ENCODE measurements at regions not wholly inside any gene's neighbourhood (a gene's known extent, or its start where the extent isn't known, plus 50 kb on each side); places are given as distances from the start of the nearest gene placed in this dataset.
"Not testable (repeated sequence)": the region's sequence is repeated elsewhere in the genome, so short reads cannot be mapped to it uniquely, and the experiment has no call there.

- H3K79me2 ChIP-seq (ENCODE audit: low read length): no peaks in the 10 kb centered on the region
- no peaks in the 10 kb centered on the region for H3F3A ChIP-seq (ENCODE audit: low read length, unreplicated experiment)
- H3K36me3 ChIP-seq (ENCODE audit: low read depth, low read length): no peaks in the 10 kb centered on the region
- ChIA-PET POLR2A (ENCODE audit: unreplicated experiment) (no interaction called here), CTCF (no interaction called here)
- no TSS peak for BruUV-seq (replicated peaks)
- no peak overlapping the region for H3K9ac ChIP-seq (ENCODE audit: low read length)
- intact Hi-C loops (cut with micrococcal nuclease): loop anchor here (10.0 kb wide), 1 partner anchor 95 kb away; no protein-coding TSS in a partner anchor
- no peak for TF ChIP-seq EZH2 (IDR thresholded peaks at IDR 0.05; ENCODE audit: low read length, unreplicated experiment)
- TF ChIP-seq CTCF (conservative IDR thresholded peaks at IDR 0.05; ENCODE audit: low read depth, low read length): no peak
- TF ChIP-seq EZH2phosphoT487 (IDR thresholded peaks at IDR 0.05; ENCODE audit: borderline replicate concordance, low read length): no peak
- no peaks in the 10 kb centered on the region for H3K27me3 ChIP-seq (ENCODE audit: low read length)
- no peak overlapping the region for H3K4me2 ChIP-seq (ENCODE audit: low read length)
- H4K20me1 ChIP-seq (ENCODE audit: low read length): no peaks in the 10 kb centered on the region
- no peaks in the 10 kb centered on the region for H3K9me3 ChIP-seq (ENCODE audit: low read length)
- ATAC-seq (no peak), DNase-seq (no peak)
- H3K4me1 ChIP-seq (ENCODE audit: insufficient read depth, low read length): peaks cover 4% of the 10 kb centered on the region; the same call in 1 of the 2 replicates
- no peak overlapping the region for H3K4me3 ChIP-seq (ENCODE audit: low read length)
- no peak overlapping the region for H3K27ac ChIP-seq (ENCODE audit: low read length)
- no peak overlapping the region for H2AFZ ChIP-seq (ENCODE audit: low read length)
- no peaks in the 10 kb centered on the region for H3K9me2 ChIP-seq (replicated peaks; ENCODE audit: low read length)
These were observed 1297.4 kb upstream of the MIR17HG start for GRCh38 chr13:90049989-90050671.

GRCh38 chr13:90055121-90055520 lies 1292.4 kb upstream of the MIR17HG start:
- H3K27me3 ChIP-seq (ENCODE audit: low read length): no peaks in the 10 kb centered on the region
- no peaks in the 10 kb centered on the region for H3K79me2 ChIP-seq (ENCODE audit: low read length)
- peak overlapping the region; percentile 35 for H3K4me2 ChIP-seq (ENCODE audit: low read length)
- no peaks in the 10 kb centered on the region for H3K36me3 ChIP-seq (ENCODE audit: low read depth, low read length)
- DNase-seq: peak; percentile 79
- H3F3A ChIP-seq (ENCODE audit: low read length, unreplicated experiment): no peaks in the 10 kb centered on the region
- H2AFZ ChIP-seq (ENCODE audit: low read length): 0 out of 2 replicates have a peak overlapping the region, but pooled peaks have one; percentile 43
- TF ChIP-seq EZH2phosphoT487 (IDR thresholded peaks at IDR 0.05; ENCODE audit: borderline replicate concordance, low read length) (no peak), CTCF (conservative IDR thresholded peaks at IDR 0.05; ENCODE audit: low read depth, low read length) (no peak), EZH2 (IDR thresholded peaks at IDR 0.05; ENCODE audit: low read length, unreplicated experiment) (no peak)
- intact Hi-C loops (cut with micrococcal nuclease): loop anchor here (10.0 kb wide), 1 partner anchor 100 kb away; no protein-coding TSS in a partner anchor
- no peak overlapping the region for H3K9ac ChIP-seq (ENCODE audit: low read length)
- no peak overlapping the region for H3K4me3 ChIP-seq (ENCODE audit: low read length)
- ChIA-PET CTCF (no interaction called here), POLR2A (ENCODE audit: unreplicated experiment) (interaction anchor here (0.6 kb wide), 1 partner anchor 94 kb away, joined by 3 read pairs; no protein-coding TSS in a partner anchor)
- no peaks in the 10 kb centered on the region for H3K9me3 ChIP-seq (ENCODE audit: low read length)
- peak; percentile 95 for ATAC-seq
- H3K9me2 ChIP-seq (replicated peaks; ENCODE audit: low read length): no peaks in the 10 kb centered on the region
- BruUV-seq (replicated peaks): no TSS peak
- H3K4me1 ChIP-seq (ENCODE audit: insufficient read depth, low read length): peaks cover 9% of the 10 kb centered on the region; the same call in 1 of the 2 replicates
- H3K27ac ChIP-seq (ENCODE audit: low read length): no peak overlapping the region
- no peaks in the 10 kb centered on the region for H4K20me1 ChIP-seq (ENCODE audit: low read length)

GRCh38 chr13:90055760-90056159 lies 1291.7 kb upstream of the MIR17HG start:
- DNase-seq (no peak), ATAC-seq (no peak)
- no peaks in the 10 kb centered on the region for H3K79me2 ChIP-seq (ENCODE audit: low read length)
- CTCF ChIA-PET: no interaction called here
- BruUV-seq (replicated peaks): no TSS peak
- TF ChIP-seq EZH2 (IDR thresholded peaks at IDR 0.05; ENCODE audit: low read length, unreplicated experiment): no peak
- no peak for TF ChIP-seq EZH2phosphoT487 (IDR thresholded peaks at IDR 0.05; ENCODE audit: borderline replicate concordance, low read length)
- no peak for TF ChIP-seq CTCF (conservative IDR thresholded peaks at IDR 0.05; ENCODE audit: low read depth, low read length)
- H2AFZ ChIP-seq (ENCODE audit: low read length): no peak overlapping the region
- H3K27ac ChIP-seq (ENCODE audit: low read length): no peak overlapping the region
- H3K9me3 ChIP-seq (ENCODE audit: low read length): no peaks in the 10 kb centered on the region
- no peaks in the 10 kb centered on the region for H3K27me3 ChIP-seq (ENCODE audit: low read length)
- no peaks in the 10 kb centered on the region for H3F3A ChIP-seq (ENCODE audit: low read length, unreplicated experiment)
- H3K9me2 ChIP-seq (replicated peaks; ENCODE audit: low read length): no peaks in the 10 kb centered on the region
- no peak overlapping the region for H3K9ac ChIP-seq (ENCODE audit: low read length)
- H3K4me1 ChIP-seq (ENCODE audit: insufficient read depth, low read length): peaks cover 9% of the 10 kb centered on the region; the same call in 1 of the 2 replicates
- intact Hi-C loops (cut with micrococcal nuclease): loop anchor here (10.0 kb wide), 1 partner anchor 101 kb away; no protein-coding TSS in a partner anchor
- H4K20me1 ChIP-seq (ENCODE audit: low read length): no peaks in the 10 kb centered on the region
- 0 out of 2 replicates have a peak overlapping the region, but pooled peaks have one; percentile 35 for H3K4me2 ChIP-seq (ENCODE audit: low read length)
- no peaks in the 10 kb centered on the region for H3K36me3 ChIP-seq (ENCODE audit: low read depth, low read length)
- POLR2A ChIA-PET (ENCODE audit: unreplicated experiment): interaction anchor here (0.6 kb wide), 1 partner anchor 95 kb away, joined by 3 read pairs; no protein-coding TSS in a partner anchor
- no peak overlapping the region for H3K4me3 ChIP-seq (ENCODE audit: low read length)

GRCh38 chr13:90064226-90064625 lies 1283.3 kb upstream of the MIR17HG start:
- CTCF ChIA-PET; H2AFZ ChIP-seq (ENCODE audit: low read length); ATAC-seq; POLR2A ChIA-PET (ENCODE audit: unreplicated experiment); H3K27ac ChIP-seq (ENCODE audit: low read length); H3K9me2 ChIP-seq (replicated peaks; ENCODE audit: low read length); H3K9me3 ChIP-seq (ENCODE audit: low read length); H4K20me1 ChIP-seq (ENCODE audit: low read length); H3K4me1 ChIP-seq (ENCODE audit: insufficient read depth, low read length); DNase-seq; H3K79me2 ChIP-seq (ENCODE audit: low read length); H3F3A ChIP-seq (ENCODE audit: low read length, unreplicated experiment); intact Hi-C loops (cut with micrococcal nuclease); H3K4me3 ChIP-seq (ENCODE audit: low read length); H3K36me3 ChIP-seq (ENCODE audit: low read depth, low read length); H3K4me2 ChIP-seq (ENCODE audit: low read length); BruUV-seq (replicated peaks); H3K27me3 ChIP-seq (ENCODE audit: low read length); H3K9ac ChIP-seq (ENCODE audit: low read length): not testable (repeated sequence)
